ENCODE measurements at regions not wholly inside any gene's neighbourhood (a gene's known extent, or its start where the extent isn't known, plus 50 kb on each side); places are given as distances from the start of the nearest gene placed in this dataset.
"Not testable (repeated sequence)": the region's sequence is repeated elsewhere in the genome, so short reads cannot be mapped to it uniquely, and the experiment has no call there.

GRCh38 chr5:116858020-116858419 lies 283.4 kb upstream of the SEMA6A start:
- DNase-seq (ENCODE audit: low read depth in 4 of 4, low spot score in 3 of 4) = not testable (repeated sequence)

DNA sequence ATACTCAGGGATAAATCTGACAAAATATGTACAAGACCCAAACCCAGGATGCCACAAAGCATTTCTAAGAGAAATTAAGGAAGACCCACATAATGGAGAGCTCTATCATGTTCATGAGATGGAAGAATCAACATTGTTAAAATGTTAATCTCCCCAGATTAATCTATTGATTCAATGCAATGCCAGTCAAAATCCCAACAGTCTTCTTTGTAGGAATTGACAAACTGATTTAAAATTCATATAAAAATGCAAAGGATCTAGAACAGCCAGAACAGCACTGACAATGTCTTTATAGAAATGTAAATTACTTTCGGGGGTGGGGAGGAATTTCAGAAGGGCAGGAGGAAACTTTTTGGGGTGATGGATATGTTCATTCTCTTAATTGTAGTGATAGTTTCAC lies 281.6 kb upstream of the SEMA6A start:
- DNase-seq (ENCODE audit: low read depth in 4 of 4, low spot score in 3 of 4) = no peak

DNA sequence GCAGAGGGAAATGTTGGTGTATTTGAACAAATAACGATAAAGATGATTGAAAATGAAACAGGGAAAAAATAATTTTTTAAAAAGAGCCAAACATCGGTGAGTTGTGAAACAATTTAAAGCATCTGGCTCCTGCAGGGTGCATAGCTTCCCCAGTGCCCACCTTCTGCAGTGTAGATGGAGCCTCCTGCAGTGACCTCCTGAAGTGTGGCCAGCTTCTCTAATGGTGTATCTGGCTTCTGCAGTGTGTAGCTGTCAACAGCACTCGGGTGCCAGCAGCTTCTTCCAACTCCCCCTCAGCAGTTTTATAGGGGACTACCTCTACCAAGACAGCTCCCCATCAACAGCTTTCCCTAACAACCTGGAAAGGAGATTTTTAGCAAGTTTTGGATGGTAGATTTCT lies 279.4 kb upstream of the SEMA6A start:
- DNase-seq (ENCODE audit: low read depth in 4 of 4, low spot score in 3 of 4) = no peak

GRCh38 chr5:116848954-116849581 lies 274.4 kb upstream of the SEMA6A start:
- DNase-seq (ENCODE audit: low read depth in 4 of 4, low spot score in 3 of 4) = no peak

DNA sequence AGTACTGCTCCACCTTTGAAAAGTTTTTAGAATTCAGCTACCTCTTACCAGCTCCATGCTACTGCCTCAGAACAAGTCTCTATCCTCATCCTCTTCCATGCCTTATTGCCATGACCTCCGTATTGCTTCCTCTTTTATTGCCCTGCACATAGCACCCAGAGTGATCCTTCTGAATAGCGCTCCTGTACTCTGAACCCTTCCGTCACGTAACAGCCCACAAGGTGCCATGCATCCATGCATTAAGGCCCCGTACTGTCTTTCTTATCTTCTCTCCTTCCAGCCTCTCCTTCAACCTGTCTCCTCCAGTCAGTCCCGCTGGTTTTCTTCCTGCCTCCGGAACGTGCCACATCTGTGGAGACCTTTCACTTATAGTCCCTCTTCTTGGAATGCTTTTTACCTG lies 273.3 kb upstream of the SEMA6A start:
- DNase-seq (ENCODE audit: low read depth in 4 of 4, low spot score in 3 of 4) = no peak

DNA sequence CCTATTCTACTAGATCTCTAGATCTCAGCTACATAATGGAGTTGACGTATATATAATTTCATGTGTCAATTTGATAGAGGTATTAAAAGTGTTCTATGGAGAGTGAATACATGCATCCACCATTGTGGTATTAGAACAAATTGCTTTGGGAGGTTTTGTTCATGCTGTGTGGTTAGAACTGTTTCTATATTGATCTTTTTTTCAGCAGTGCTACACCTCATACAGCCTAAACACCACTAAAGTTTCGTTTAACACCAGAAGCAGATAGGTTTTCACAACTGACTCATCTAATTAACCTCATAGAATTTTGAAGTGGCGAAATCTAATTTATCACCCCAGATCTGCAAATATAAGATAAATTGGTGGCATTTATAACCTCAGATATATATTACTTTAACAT lies 269.4 kb upstream of the SEMA6A start:
- no peak for DNase-seq (ENCODE audit: low read depth in 4 of 4, low spot score in 3 of 4)

DNA sequence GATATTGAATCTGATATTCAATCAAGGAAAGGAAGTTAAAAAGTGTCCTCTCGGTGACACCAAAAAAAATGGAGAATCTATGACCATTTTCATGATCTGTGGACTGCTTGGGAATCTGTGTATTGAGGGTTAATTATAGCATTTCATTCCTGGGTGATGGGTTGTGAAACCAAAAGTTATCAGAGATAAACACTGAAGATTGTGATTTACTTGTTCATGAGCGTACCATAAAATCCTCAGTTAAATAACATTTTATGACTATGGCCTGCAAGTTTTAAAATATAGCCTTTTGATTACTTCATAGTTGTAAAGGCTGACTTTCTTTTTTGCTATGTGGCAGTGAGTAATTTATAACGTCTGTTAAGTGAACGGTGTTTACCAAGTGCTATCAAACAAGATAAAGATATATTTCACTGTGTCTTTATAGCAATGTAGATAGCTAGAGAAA lies 267.9 kb upstream of the SEMA6A start:
- DNase-seq (ENCODE audit: low read depth in 4 of 4, low spot score in 3 of 4) = no peak

DNA sequence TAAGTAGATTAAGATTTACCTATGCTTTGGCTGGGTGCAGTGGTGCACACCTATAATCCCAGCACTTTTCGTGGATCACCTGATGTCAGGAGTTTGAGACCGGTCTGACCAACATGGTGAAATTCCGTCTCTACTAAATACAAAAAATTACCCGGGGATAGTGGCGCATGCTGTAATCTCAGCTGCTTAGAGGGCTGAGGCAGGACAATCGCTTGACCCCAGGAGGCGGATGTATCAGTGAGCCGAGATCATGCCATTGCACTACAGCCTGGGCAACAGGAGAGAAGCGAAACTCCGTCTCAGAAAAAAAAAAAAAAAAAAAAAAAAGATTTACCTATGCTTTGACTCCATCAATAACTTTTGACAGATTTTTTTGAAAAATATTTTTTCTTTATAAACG lies 267.1 kb upstream of the SEMA6A start:
- no peak for DNase-seq (ENCODE audit: low read depth in 4 of 4, low spot score in 3 of 4)

DNA sequence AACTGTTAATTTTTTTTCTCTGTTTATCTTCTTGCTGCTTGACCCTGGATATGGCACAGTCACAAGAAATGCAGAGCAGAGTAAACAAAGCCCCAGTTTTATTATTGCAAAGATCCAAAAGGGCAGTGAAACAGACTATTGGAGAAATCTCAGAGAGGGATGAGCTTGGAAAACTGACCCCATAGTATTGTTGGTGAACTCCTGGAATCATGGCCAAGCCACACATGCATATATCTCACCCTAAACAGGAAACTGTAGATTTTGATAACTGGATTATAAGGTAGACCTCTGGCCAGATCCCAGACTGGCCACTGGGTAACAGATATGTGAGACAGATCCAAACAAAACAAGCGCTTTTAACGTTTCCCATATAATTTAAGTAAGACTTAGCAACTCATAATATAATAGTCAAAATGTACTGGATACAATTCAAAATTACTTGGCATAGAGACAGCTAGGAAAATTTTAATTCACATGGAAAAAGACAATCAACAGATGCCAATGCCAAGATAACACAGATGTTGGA lies 263.5 kb upstream of the SEMA6A start:
- no peak for DNase-seq (ENCODE audit: low read depth in 4 of 4, low spot score in 3 of 4)

DNA sequence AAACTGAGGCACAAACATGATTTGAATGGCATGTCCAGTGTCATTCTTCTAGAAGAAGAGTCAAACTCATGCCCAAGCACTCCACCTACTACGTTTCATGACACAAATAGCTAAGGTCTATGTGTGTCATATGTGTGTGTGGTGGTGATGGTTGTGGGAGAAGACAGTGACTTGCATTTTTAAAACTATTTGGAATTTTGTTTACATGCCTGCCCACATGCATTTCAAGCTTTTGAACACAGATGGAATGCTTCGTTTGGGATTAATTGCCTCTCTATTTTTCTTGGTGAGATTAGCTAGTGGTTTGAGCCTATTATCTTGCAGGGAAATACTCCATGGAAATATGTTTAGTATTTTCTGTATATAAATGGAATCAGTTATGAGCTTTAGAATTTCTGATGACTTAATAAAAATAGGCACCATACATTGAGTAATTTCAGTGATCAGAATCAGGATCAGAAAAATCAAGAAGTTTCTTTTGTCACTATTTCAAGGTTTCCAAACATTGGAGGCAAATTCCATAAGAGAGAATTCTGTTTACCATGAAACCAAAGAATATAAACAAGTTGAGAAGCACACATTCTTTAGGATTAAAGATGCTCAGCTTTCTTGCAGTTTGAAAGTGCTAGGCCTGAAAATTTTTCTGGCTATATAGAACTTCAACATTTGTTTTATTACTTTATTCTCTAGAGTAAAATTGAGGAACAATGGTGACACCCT lies 260.3 kb upstream of the SEMA6A start:
- DNase-seq (ENCODE audit: low read depth in 4 of 4, low spot score in 3 of 4) = no peak

DNA sequence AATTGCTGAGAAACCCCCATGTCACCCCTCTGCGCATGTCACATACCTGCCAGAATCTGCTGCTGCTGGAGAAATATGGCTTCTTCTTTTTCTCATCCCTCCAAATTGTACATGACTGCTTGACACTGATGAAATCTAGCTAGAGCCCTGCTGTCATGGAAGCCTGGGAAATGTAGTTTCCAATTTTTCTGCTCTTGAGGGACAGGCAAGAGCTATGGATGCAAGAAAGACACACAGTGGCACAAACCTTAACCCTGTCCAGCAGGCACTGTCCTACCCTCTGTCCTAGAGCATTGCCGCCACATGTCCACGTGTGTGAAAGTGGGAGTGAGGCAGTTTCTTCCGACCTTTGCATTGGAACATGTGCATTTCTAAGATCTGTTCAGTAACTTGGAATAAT lies 255.5 kb upstream of the SEMA6A start:
- DNase-seq (ENCODE audit: low read depth in 4 of 4, low spot score in 3 of 4) = no peak

DNA sequence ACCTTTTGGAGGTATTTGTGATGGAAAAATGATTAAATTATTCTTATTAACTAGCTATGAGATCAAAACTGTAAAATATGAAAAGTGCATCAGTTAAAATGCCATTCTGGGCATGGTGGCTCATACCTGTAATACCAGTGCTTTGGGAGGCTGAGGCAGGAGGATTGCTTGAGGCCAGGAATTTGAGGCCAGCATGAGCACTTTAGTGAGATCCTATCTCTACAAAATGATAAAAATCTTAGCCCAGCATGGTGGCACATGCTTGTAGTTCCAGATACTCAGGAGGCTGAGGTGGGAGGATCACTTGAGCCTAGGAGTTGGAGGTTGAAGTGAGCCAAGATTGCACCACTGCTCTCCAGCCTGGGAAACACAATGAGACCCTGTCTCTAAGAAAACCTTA lies 252.5 kb upstream of the SEMA6A start:
- DNase-seq (ENCODE audit: low read depth in 4 of 4, low spot score in 3 of 4) = no peak

- DNase-seq (ENCODE audit: low read depth in 4 of 4, low spot score in 3 of 4) = no peak
Measured at GRCh38 chr5:116825486-116825885, 250.9 kb upstream of the SEMA6A start.

- DNase-seq (ENCODE audit: low read depth in 4 of 4, low spot score in 3 of 4) = no peak
Measured at GRCh38 chr5:116824751-116825438, 250.3 kb upstream of the SEMA6A start.

DNA sequence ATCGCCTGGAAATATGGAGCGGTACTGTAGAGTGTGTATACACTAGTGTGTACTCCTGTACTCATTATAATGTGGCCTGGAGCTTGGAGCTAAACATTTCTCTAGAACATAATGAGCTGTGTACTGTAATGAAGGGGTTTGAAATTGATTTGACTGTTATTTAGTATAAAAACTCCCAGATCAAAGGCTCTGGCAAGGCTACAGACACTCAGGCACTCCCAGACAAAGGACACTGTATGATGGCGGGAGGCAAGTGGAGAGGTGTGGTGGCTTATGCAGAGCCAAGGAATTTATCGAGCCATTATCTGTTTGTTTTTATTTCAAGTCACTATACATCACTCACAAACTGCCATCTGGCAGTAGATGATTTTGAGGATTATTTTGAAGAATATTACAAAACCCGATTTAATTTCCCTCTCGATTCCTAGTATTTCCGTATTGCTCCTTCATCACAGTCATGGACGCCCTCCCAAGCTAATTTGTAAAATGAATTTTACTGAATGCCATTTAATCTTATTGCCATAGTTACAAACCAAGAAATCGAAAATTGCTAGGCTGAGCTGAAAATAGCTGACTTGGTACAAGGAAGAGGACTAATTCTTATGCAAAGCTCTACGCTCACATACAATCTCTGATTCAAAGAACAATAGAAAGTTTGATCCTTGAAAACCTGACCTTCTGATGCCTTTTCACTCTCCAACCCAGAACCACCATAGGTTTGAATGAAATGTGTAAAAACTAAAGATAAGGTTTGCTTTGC lies 240.2 kb upstream of the SEMA6A start:
- DNase-seq (ENCODE audit: low read depth in 4 of 4, low spot score in 3 of 4) = no peak

- no peak for DNase-seq (ENCODE audit: low read depth in 4 of 4, low spot score in 3 of 4)
Measured at GRCh38 chr5:116813906-116814305, 239.3 kb upstream of the SEMA6A start.

GRCh38 chr5:116813356-116813755 lies 238.7 kb upstream of the SEMA6A start:
- no peak for DNase-seq (ENCODE audit: low read depth in 4 of 4, low spot score in 3 of 4)

DNA sequence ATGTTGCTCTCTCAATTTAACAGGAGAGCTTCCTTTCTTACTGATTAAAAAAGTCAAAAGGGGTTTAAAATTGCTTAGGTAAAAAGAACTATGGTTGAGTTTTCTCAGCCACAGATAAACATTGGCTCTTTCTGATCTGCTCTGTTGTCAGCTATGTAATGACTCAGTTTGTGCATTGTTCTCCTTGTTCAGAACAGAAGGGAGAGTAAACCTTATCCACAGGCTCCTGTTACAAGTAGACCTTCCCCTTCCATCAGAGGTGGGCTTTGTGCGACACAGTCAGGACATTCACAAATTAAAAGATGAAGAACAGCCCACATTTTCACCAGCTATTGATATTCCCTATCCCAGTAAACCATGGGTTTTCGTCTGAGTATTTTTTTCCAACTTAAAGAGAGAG lies 236.3 kb upstream of the SEMA6A start:
- no peak for DNase-seq (ENCODE audit: low read depth in 4 of 4, low spot score in 3 of 4)

GRCh38 chr5:116806836-116807235 lies 232.2 kb upstream of the SEMA6A start:
- peak in 2 of 4 donors; percentile 8 to 21 for DNase-seq (ENCODE audit: low read depth in 4 of 4, low spot score in 3 of 4)

GRCh38 chr5:116799401-116799800 lies 224.8 kb upstream of the SEMA6A start:
- no peak for DNase-seq (ENCODE audit: low read depth in 4 of 4, low spot score in 3 of 4)

DNA sequence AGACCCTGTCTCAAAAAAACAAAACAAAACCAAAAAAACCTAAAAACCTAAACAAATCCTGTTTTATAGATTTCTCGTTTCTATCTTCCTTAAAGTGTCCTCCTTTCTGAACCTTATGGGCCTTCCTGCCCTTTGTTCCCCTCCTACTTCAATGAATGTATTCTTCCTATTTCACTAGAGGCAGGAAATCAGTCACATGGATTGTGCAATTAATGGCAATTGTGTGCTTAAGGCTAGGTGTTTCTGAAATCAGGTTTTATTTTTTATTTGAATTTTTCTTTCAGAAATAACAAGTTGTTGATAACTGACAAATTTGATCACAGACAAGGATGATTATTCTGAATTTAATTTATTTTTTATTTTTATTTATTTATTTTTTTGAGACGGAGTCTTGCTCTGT lies 220.6 kb upstream of the SEMA6A start:
- no peak for DNase-seq (ENCODE audit: low read depth in 4 of 4, low spot score in 3 of 4)

All from left renal pelvis (tissue), 4 donors.